Spleen (tissue), 11 donors: ENCODE measurements at regions not wholly inside any gene's neighbourhood (a gene's known extent, or its start where the extent isn't known, plus 50 kb on each side); places are given as distances from the start of the nearest gene placed in this dataset.

Source experiments
- DNase-seq: peaks from one replicate; pipeline ENCODE4 v3.0.0-alpha.2; 2020
- H3K27ac ChIP-seq, 8 donors: fragments of 200-600 bp; sonication (generic) in 7 of 8; 1 replicate in 4 of 8; 2 replicates in 4 of 8; pipeline versions ENCODE4 v1.5.0 to v1.8.0; 2016 to 2021; ENCODE audit warnings: inconsistent platforms in 4 of 8, mild to moderate bottlenecking in 4 of 8, moderate library complexity in 1 of 8
- H3K27me3 ChIP-seq, 7 donors: fragments of 200-600 bp; sonication (generic) in 6 of 7; replicated peaks in 1 of 7; 1 replicate in 4 of 7; 2 replicates in 3 of 7; pipeline versions ENCODE4 v1.5.0 to v1.8.0; 2016 to 2021; ENCODE audit warnings: inconsistent platforms in 3 of 7, mild to moderate bottlenecking in 1 of 7
- H3K36me3 ChIP-seq, 6 donors: fragments of 200-600 bp; sonication (generic) in 5 of 6; 1 replicate in 4 of 6; 2 replicates in 2 of 6; pipeline versions ENCODE4 v1.5.0 to v1.8.0; 2016 to 2021; ENCODE audit warnings: inconsistent platforms in 2 of 6
- H3K4me1 ChIP-seq, 6 donors: fragments of 200-600 bp; sonication (generic) in 5 of 6; 1 replicate in 3 of 6; 2 replicates in 3 of 6; pipeline versions ENCODE4 v1.5.0 to v1.8.0; 2016 to 2021; ENCODE audit warnings: inconsistent platforms in 3 of 6
- H3K4me3 ChIP-seq, 8 donors: fragments of 200-600 bp; sonication (generic) in 7 of 8; 1 replicate in 4 of 8; 2 replicates in 4 of 8; pipeline versions ENCODE4 v1.5.0 to v1.8.0; 2016 to 2021; ENCODE audit warnings: inconsistent platforms in 4 of 8, mild to moderate bottlenecking in 4 of 8, moderate library complexity in 2 of 8
- H3K9me3 ChIP-seq, 8 donors: fragments of 200-600 bp; sonication (generic) in 7 of 8; 1 replicate in 4 of 8; 2 replicates in 4 of 8; pipeline versions ENCODE4 v1.5.0 to v1.8.0; 2016 to 2021; ENCODE audit warnings: inconsistent platforms in 4 of 8
- POLR2A ChIP-seq, 3 donors: fragments of 450-650 bp; IDR thresholded peaks; one replicate each; pipeline ENCODE4 v1.5.1; 2017; ENCODE audit warnings: antibody characterized with exemption in 3 of 3, mild to moderate bottlenecking in 1 of 3
- POLR2AphosphoS5 ChIP-seq, 3 donors: sonication (generic); formaldehyde crosslinking; IDR thresholded peaks; one replicate each; pipeline ENCODE4 v1.5.1; 2017; ENCODE audit warnings: antibody characterized with exemption in 3 of 3
- WGBS, 5 donors: extraction: QIAGEN DNeasy Blood & Tissue Kit in 3 of 5; methylation state at CpG; one replicate each; pipeline versions ENCODE4 v1.1.5 to v1.1.7; 2013 to 2018; 5-methylcytosine and 5-hydroxymethylcytosine counted together
- intact Hi-C: fragments of 100-400 bp; cut with DNase I; formaldehyde crosslinking; loops from one replicate; pipeline ENCODE4 v1.15.0; 2023; ENCODE audit warnings: low total_unique reads
- TF ChIP-seq, protein P1 (sequence below), 11 experiments: fragments of 200-600 bp in 7 of 11; fragments of 450-650 bp in 4 of 11; sonication (generic) in 4 of 11; IDR thresholded peaks in 8 of 11; conservative IDR thresholded peaks in 3 of 11; 1 replicate in 7 of 11; 2 replicates in 4 of 11; pipeline versions ENCODE4 v1.4.0 to v1.8.0; 2016 to 2021; ENCODE audit warnings: antibody characterized with exemption in 11 of 11, inconsistent platforms in 4 of 11, mild to moderate bottlenecking in 1 of 11
- donor health status: healthy with polysubstance abuse.
- donor health status: DM: no; HTN: no; CAD: no; lungs with moderate emphysema.
- donor health status: DM: no; HTN: no; CAD: no.
- donor health status: Bipolar disorder and iron deficiency.
- donor health status: healthy.
- donor health status: DM: no; HTN: no; CAD: no.
- donor health status: DM: yes; HTN: yes; CAD: no.

DNA sequence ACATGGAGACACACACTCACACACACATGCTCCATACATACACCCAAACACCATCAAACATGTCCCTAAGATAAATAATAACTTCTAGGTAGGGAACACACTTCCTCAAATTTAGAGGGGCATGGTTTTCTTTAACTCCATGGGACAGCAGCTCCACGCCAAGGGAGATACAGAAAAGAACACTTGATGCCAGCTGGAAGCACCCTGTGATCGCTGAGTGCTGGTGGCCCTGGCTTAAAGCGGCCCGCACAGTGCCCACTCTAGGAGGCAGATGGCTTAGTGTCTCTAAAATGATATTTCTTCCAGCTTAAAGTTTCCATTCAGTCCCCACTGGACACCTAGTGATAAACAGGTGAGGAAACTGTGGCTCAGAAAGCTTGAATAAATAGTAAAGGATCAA lies 232.9 kb downstream of the UACA start:
- Histone ChIP-seq H3K4me3 (no peak overlapping the region), H3K27ac (no peak overlapping the region), H3K36me3 (no peaks in the 10 kb centered on the region), H3K4me1 (peaks cover 4 to 72% (median 40%) of the 10 kb centered on the region in 6 donors), H3K9me3 (peaks cover 0 to 5% (median 0%) of the 10 kb centered on the region in 8 donors), H3K27me3 (no peaks in the 10 kb centered on the region)
- no peak for TF ChIP-seq POLR2A (IDR thresholded peaks at IDR 0.05)
- TF ChIP-seq, protein P1, sequence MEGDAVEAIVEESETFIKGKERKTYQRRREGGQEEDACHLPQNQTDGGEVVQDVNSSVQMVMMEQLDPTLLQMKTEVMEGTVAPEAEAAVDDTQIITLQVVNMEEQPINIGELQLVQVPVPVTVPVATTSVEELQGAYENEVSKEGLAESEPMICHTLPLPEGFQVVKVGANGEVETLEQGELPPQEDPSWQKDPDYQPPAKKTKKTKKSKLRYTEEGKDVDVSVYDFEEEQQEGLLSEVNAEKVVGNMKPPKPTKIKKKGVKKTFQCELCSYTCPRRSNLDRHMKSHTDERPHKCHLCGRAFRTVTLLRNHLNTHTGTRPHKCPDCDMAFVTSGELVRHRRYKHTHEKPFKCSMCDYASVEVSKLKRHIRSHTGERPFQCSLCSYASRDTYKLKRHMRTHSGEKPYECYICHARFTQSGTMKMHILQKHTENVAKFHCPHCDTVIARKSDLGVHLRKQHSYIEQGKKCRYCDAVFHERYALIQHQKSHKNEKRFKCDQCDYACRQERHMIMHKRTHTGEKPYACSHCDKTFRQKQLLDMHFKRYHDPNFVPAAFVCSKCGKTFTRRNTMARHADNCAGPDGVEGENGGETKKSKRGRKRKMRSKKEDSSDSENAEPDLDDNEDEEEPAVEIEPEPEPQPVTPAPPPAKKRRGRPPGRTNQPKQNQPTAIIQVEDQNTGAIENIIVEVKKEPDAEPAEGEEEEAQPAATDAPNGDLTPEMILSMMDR (IDR thresholded peaks at IDR 0.05 in 8 of 11, conservative IDR thresholded peaks at IDR 0.05 in 3 of 11): no peak
- no peak for TF ChIP-seq POLR2AphosphoS5 (IDR thresholded peaks at IDR 0.05)
- 77 to 94% (median 88%) methylated on average over 4 of the region's 4 CpGs for WGBS, 5 donors
- no peak for DNase-seq
- intact Hi-C loops: no loop called here

DNA sequence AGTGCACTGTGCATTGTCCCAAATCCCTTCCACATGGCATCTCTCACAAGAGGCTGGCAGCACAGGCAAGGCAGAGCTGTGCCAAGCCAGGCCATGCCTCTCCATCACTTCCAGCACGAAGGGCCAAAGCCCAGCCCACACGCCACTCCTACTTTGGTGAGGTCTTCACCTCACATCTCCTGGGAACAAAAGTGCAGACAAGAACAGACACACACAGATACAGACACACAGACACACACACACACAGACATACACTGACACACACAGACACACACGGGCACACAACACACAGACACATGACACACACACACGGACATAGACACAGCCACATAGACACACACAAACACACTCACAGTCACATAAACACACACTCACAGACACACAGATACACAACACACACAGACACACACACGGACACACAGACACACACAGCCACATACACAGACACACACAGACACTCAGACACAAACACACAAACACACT lies 233.3 kb downstream of the UACA start:
- whole genome bisulfite sequencing, 5 donors: 85 to 95% (median 92%) methylated on average over 5 of the region's 5 CpGs
- H3K9me3 ChIP-seq: peaks cover 0 to 5% (median 0%) of the 10 kb centered on the region in 8 donors
- TF ChIP-seq POLR2A (IDR thresholded peaks at IDR 0.05) (no peak), POLR2AphosphoS5 (IDR thresholded peaks at IDR 0.05) (no peak)
- TF ChIP-seq, protein P1 (IDR thresholded peaks at IDR 0.05 in 8 of 11, conservative IDR thresholded peaks at IDR 0.05 in 3 of 11): no peak
- intact Hi-C loops: no loop called here
- peaks cover 4 to 68% (median 35%) of the 10 kb centered on the region in 6 donors for H3K4me1 ChIP-seq
- H3K4me3 ChIP-seq: no peak overlapping the region
- H3K27me3 ChIP-seq: no peaks in the 10 kb centered on the region
- DNase-seq: no peak
- H3K27ac ChIP-seq: peak overlapping the region in 2 of 8 donors; percentile 78 to 80
- no peaks in the 10 kb centered on the region for H3K36me3 ChIP-seq

DNA sequence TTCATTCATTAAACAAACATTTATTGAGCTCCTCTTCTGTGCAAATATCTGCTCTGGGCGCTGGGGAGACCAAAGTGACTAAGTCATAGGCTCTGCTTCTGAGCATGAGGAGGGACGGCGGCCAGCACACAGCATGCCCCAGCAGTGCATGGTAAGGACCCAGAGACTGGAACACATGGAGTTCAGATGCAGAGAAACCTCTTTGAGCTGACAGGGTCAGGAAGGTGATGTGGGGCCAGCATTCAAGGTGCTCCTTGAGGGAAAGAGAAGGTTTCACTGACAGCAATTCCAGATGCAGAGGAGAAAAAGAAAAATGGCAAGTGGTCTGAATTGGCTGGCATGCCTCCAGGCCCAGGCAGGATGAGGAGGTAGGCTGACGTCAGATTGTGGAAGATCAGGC lies 234.5 kb downstream of the UACA start:
- Histone ChIP-seq H3K27ac (peak overlapping the region in 7 of 8 donors; percentile 48 to 80 (median 66)), H3K4me3 (no peak overlapping the region), H3K36me3 (no peaks in the 10 kb centered on the region), H3K4me1 (peaks cover 4 to 55% (median 27%) of the 10 kb centered on the region in 6 donors), H3K9me3 (peaks cover 0 to 5% (median 0%) of the 10 kb centered on the region in 8 donors), H3K27me3 (no peaks in the 10 kb centered on the region)
- intact Hi-C loops: no loop called here
- no peak for TF ChIP-seq POLR2AphosphoS5 (IDR thresholded peaks at IDR 0.05)
- WGBS, 5 donors: 70 to 85% (median 78%) methylated on average over 4 of the region's 4 CpGs
- no peak for DNase-seq

DNA sequence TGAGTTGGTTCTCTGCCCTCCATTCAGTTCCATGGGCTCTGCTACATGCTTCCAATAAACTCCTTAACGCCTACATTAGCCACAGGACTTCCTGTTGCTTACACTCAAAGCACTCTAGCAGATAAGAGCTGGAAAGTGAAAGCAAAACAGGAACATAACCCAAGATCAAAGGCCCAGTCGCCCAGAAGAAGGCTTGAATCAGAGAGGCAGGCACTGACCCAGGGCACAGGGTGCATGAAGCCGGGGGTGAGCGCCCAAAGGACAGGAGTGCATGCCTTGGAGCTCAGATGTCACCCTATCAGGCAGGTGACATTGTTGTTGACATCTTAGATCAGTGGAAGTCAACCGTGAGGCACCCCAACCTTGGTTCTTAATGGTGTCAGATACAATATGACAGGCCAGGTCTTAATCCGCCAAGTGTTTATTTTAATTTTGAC lies 235.1 kb downstream of the UACA start:
- 30 to 31% (median 31%) methylated on average over 6 of the region's 6 CpGs for WGBS, 5 donors
- intact Hi-C loops: no loop called here
- no peaks in the 10 kb centered on the region for H3K27me3 ChIP-seq
- DNase-seq: peak; percentile 82
- H3K4me3 ChIP-seq: peak overlapping the region in 1 of 8 donors; percentile 28
- H3K36me3 ChIP-seq: no peaks in the 10 kb centered on the region
- peaks cover 4 to 50% (median 26%) of the 10 kb centered on the region in 6 donors for H3K4me1 ChIP-seq
- TF ChIP-seq POLR2A (IDR thresholded peaks at IDR 0.05) (no peak), POLR2AphosphoS5 (IDR thresholded peaks at IDR 0.05) (peak in 2 of 3 donors; percentile 44 to 48)
- H3K9me3 ChIP-seq: peaks cover 0 to 5% (median 0%) of the 10 kb centered on the region in 8 donors
- H3K27ac ChIP-seq: peak overlapping the region; percentile 48 to 80 (median 68)

DNA sequence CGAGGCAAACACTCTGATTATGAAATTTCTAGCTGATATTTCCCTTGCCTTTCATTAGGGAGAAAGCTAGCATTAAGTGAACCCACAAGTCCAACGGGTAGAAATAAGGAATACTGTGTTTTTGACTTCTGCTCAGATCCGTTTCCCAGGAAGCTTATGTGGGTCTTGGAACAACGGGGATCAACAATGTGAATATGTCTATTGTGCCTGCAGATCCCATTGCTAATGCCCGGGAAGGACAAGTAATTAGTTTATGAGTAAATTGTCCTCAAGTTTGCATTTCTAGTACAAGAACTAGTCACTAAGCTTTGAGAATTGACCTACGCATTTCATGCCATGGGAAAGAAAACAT lies 236.4 kb downstream of the UACA start:
- 72 to 89% (median 78%) methylated on average over 6 of the region's 6 CpGs for WGBS, 5 donors
- Histone ChIP-seq H3K4me3 (peak overlapping the region in 1 of 8 donors; percentile 22), H3K36me3 (no peaks in the 10 kb centered on the region), H3K9me3 (peaks cover 0 to 5% (median 0%) of the 10 kb centered on the region in 8 donors), H3K4me1 (peaks cover 4 to 46% (median 26%) of the 10 kb centered on the region in 6 donors), H3K27ac (no peak overlapping the region), H3K27me3 (no peaks in the 10 kb centered on the region)
- DNase-seq: no peak
- intact Hi-C loops: no loop called here
- TF ChIP-seq POLR2A (IDR thresholded peaks at IDR 0.05) (no peak), POLR2AphosphoS5 (IDR thresholded peaks at IDR 0.05) (no peak)
- TF ChIP-seq, protein P1 (IDR thresholded peaks at IDR 0.05 in 8 of 11, conservative IDR thresholded peaks at IDR 0.05 in 3 of 11): no peak
